ENCODE measurements at regions not wholly inside any gene's neighbourhood (a gene's known extent, or its start where the extent isn't known, plus 50 kb on each side); places are given as distances from the start of the nearest gene placed in this dataset.

DNA sequence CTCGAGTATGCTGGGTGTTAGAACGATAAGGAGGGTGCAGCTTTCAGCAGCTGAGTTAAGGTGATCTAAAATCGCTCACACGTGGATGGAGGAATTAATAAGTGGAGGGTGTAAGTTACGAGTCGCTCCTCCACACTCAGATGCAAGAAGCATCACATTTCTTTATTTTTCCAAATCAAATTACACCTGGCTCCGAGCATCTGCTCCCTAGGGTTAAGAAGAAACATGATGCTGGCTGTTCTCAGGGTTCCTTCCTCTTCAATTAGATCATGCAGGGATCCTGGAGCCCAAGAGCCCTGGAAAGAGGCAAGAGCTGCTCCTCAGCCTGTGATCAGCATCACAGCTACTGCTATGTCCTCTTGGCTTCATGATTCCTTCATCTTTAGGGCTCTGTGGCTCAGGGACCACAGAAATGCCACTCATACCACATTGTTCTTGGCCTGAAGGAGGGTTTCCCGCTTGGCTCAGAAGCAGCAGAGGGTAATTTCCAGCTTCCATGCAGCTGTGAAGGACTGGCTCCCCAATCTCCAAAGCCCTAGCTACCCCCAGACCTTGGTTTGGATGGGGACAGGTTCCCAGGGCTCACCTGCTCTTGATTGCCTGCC is 235.9 kb upstream of the ZNF32 start:
- TF ChIP-seq POLR2AphosphoS5 (IDR thresholded peaks at IDR 0.05; ENCODE audit: low read depth, low read length) (no peak), POLR2A (IDR thresholded peaks at IDR 0.05; ENCODE audit: low read depth, low read length) (no peak)

Measured in GM12892 (cell line).